ENCODE measurements at regions not wholly inside any gene's neighbourhood (a gene's known extent, or its start where the extent isn't known, plus 50 kb on each side); places are given as distances from the start of the nearest gene placed in this dataset.
"Not testable (repeated sequence)": the region's sequence is repeated elsewhere in the genome, so short reads cannot be mapped to it uniquely, and the experiment has no call there.

- ATAC-seq: no peak
Measured at GRCh38 chr2:175601969-175602368, 400.1 kb downstream of the LNPK start.

GRCh38 chr2:175599966-175600831 lies 401.9 kb downstream of the LNPK start:
- ATAC-seq: peak; percentile 70

GRCh38 chr2:175597286-175597685 lies 404.8 kb downstream of the LNPK start:
- no peak for ATAC-seq

GRCh38 chr2:175595139-175595538 lies 406.9 kb downstream of the LNPK start:
- no peak for ATAC-seq

- ATAC-seq: not testable (repeated sequence)
Measured at GRCh38 chr2:175593686-175594525, 408.2 kb downstream of the LNPK start.

- not testable (repeated sequence) for ATAC-seq
Measured at GRCh38 chr2:175588213-175588612, 406.7 kb upstream of the ATP5MC3 start.

GRCh38 chr2:175585496-175585895 lies 404.0 kb upstream of the ATP5MC3 start:
- ATAC-seq: no peak

GRCh38 chr2:175580652-175581051 lies 399.1 kb upstream of the ATP5MC3 start:
- no peak for ATAC-seq

- ATAC-seq: no peak
Measured at GRCh38 chr2:175579646-175580045, 398.1 kb upstream of the ATP5MC3 start.

- no peak for ATAC-seq
Measured at GRCh38 chr2:175577368-175577970, 396.0 kb upstream of the ATP5MC3 start.

- ATAC-seq: no peak
Measured at GRCh38 chr2:175576875-175577274, 395.4 kb upstream of the ATP5MC3 start.

GRCh38 chr2:175576270-175576669 lies 394.8 kb upstream of the ATP5MC3 start:
- no peak for ATAC-seq

- ATAC-seq: no peak
Measured at GRCh38 chr2:175575346-175576258, 394.1 kb upstream of the ATP5MC3 start.

- ATAC-seq: no peak
Measured at GRCh38 chr2:175574069-175574468, 392.6 kb upstream of the ATP5MC3 start.

- ATAC-seq: no peak
Measured at GRCh38 chr2:175571078-175571653, 389.7 kb upstream of the ATP5MC3 start.

- ATAC-seq: no peak
Measured at GRCh38 chr2:175568109-175568730, 386.7 kb upstream of the ATP5MC3 start.

- no peak for ATAC-seq
Measured at GRCh38 chr2:175567435-175568061, 386.0 kb upstream of the ATP5MC3 start.

- no peak for ATAC-seq
Measured at GRCh38 chr2:175560521-175561169, 379.1 kb upstream of the ATP5MC3 start.

- ATAC-seq: no peak
Measured at GRCh38 chr2:175559613-175560012, 378.1 kb upstream of the ATP5MC3 start.

- no peak for ATAC-seq
Measured at GRCh38 chr2:175557810-175558377, 376.4 kb upstream of the ATP5MC3 start.
